AG09309 (cell line): ENCODE measurements at regions not wholly inside any gene's neighbourhood (a gene's known extent, or its start where the extent isn't known, plus 50 kb on each side); places are given as distances from the start of the nearest gene placed in this dataset.

ENCODE experiments used
- DNase-seq: peaks from one replicate; pipeline ENCODE4 v3.0.0-alpha.2; 2010; ENCODE audit warnings: low read depth
- H3K4me3 ChIP-seq: 2 replicates; pipeline ENCODE4 v1.5.1; 2011; ENCODE audit warnings: mild to moderate bottlenecking, low read depth, low read length, moderate library complexity; ENCODE audit not compliant: control insufficient read depth
- TF ChIP-seq, protein P1 (sequence below): IDR thresholded peaks from 2 replicates; pipeline ENCODE4 v1.5.1; 2011; ENCODE audit warnings: mild to moderate bottlenecking, low read depth, low read length, inconsistent platforms; ENCODE audit not compliant: insufficient read depth, control insufficient read depth; ENCODE audit errors: missing control alignments

DNA sequence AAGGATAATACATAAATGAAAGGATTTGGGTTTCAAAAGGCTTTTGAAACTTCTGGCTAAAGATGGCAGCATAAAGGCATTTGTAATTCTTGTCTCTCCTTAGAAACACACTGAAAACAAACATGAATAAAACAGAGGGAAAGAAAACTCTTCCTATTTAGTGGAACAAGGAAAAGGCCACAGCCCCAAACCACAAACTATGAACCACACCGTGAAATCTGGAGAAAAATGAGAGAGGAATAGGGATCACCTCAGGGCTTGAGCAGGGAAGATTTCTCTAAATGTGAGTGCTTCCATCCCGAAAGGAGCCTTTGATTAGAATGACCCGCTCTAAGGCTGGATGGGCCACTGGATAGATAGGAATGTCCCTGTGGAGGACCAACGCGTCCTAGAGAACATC, 119.6 kb downstream of the SEC61B start:
- no peak for DNase-seq
- TF ChIP-seq, protein P1, sequence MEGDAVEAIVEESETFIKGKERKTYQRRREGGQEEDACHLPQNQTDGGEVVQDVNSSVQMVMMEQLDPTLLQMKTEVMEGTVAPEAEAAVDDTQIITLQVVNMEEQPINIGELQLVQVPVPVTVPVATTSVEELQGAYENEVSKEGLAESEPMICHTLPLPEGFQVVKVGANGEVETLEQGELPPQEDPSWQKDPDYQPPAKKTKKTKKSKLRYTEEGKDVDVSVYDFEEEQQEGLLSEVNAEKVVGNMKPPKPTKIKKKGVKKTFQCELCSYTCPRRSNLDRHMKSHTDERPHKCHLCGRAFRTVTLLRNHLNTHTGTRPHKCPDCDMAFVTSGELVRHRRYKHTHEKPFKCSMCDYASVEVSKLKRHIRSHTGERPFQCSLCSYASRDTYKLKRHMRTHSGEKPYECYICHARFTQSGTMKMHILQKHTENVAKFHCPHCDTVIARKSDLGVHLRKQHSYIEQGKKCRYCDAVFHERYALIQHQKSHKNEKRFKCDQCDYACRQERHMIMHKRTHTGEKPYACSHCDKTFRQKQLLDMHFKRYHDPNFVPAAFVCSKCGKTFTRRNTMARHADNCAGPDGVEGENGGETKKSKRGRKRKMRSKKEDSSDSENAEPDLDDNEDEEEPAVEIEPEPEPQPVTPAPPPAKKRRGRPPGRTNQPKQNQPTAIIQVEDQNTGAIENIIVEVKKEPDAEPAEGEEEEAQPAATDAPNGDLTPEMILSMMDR: no peak
- no peak overlapping the region for H3K4me3 ChIP-seq

DNA sequence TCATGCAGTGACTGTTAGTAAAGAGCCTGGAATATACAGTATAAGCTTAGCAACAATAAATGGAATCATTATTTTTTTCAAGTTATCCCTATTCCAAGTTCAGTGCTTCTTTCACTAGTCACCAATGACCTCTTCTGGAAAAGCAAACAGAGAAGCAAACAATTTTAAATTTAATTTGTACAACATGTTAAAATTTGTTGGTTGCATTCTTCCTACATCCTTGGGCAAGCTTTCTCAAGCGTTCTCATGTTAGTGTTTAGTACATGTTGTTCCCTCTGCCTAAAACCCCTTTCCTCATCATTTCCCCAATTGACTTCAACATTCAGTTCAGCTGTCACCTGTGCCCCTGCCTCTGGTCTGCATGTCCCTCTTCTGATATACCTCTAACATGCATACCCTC, 123.4 kb downstream of the SEC61B start:
- TF ChIP-seq, protein P1: no peak
- H3K4me3 ChIP-seq: no peak overlapping the region
- DNase-seq: no peak

DNA sequence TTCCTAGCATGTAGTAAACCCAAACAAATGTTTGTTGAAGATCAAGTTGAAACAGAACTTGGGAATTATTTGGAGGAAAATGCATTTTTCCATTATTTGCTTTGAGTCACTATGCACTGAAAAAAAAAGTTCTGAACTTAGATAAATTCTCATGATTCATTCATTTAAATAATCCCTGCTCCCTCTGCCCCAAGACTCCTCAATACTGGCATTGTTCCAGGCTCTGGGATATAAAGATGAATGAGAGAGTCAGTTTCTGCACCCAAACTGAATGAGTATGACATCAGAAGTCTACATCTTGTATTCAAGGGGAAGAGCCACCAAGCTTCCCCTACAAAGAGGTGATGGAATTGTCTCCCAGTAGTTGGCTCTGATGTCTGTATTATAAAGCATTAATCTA, 123.9 kb downstream of the SEC61B start:
- TF ChIP-seq, protein P1: no peak
- no peak for DNase-seq

DNA sequence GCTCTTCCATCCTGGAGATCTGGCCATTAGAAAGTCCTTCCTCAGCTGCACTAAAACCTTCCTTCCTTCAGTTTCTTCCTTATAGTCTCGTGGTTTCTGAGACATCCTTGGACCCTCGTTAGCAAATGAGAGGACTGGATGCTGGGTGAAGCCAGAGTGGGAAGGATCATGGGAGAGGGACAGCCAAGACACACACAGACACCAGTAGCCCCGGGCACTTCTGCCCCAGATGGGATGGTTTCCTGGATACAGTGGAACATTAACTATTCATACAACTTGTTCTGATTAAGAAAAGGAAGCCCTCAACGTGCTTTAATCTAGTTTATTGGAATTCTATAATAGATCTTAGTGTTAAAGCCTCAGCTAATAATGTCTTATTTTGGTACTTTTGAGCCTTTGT, 125.5 kb downstream of the SEC61B start:
- DNase-seq: no peak
- no peak overlapping the region for H3K4me3 ChIP-seq
- TF ChIP-seq, protein P1: no peak

More for the DNA sequence above, 123.9 kb downstream of the SEC61B start:
- H3K4me3 ChIP-seq: no peak overlapping the region

DNA sequence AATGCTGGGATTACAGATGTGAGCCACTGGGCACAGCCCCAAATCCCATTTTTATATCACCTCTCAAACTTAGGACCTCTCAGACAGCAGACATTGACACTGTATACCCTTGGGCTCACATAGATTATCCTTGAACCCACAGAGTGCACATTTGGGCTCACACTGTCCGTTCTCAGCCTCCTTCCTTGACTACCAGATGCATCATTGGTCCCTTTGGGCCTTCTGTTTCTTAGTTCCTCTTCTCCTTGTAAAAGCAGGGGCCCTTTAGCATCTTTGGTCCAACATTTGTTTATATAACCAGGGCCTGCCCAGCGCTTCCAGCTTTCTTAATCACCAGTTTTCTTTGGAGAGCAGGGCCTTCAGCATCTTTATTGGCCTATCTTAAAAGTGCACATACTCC, 126.2 kb downstream of the SEC61B start:
- TF ChIP-seq, protein P1: no peak
- no peak overlapping the region for H3K4me3 ChIP-seq
- DNase-seq: no peak

DNA sequence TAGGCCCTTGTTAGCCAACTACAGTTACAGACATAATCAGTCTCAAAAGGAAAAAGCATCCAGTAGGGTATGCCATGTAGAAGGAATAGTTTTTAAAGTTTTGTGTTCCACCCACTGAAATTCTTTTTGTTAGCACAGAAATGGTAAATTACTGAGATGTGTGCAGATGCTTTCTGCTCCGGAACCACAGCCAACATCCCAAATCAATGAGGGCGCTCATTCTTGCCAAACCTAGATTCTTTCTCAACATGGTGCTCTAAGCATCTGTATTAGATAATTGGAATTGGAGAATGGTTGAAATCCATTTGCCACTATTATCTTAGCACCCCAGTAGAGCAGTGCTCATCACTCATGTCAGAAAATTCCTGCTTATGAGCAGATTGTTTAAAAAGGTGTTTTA, 127.8 kb downstream of the SEC61B start:
- no peak overlapping the region for H3K4me3 ChIP-seq
- DNase-seq: no peak
- TF ChIP-seq, protein P1: no peak

DNA sequence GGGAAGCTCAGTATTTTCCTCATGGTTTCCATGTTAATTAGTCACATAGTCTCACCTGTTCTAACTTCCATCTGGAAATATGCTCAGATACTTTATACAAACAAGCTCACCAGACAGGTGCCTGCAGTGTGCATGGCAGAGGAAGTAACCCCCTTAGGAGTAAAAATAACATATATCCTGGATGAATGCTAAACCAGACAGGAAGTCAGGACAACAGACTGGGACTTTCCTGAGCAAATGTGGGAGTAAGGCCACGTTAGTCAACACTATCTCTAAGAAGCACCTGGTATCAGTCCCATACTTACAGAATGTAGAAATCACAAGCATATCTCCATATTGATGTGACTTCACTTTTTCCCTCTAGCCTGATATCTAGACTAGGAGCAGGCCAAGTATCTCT, 128.4 kb downstream of the SEC61B start:
- TF ChIP-seq, protein P1: no peak
- DNase-seq: no peak
- H3K4me3 ChIP-seq: no peak overlapping the region
